ENCODE measurements at regions not wholly inside any gene's neighbourhood (a gene's known extent, or its start where the extent isn't known, plus 50 kb on each side); places are given as distances from the start of the nearest gene placed in this dataset.

- Histone ChIP-seq H3F3A (ENCODE audit: insufficient read depth, low read depth) (peaks cover 6% of the 10 kb centered on the region; the same call in 1 of the 2 replicates), H3K9me2 (ENCODE audit: insufficient read depth) (no peaks in the 10 kb centered on the region), H3K27me3 (ENCODE audit: insufficient read depth, low read depth) (peaks cover 9% of the 10 kb centered on the region), H3K4me3 (no peak overlapping the region), H3K4me1 (replicated peaks; ENCODE audit: insufficient read depth) (peaks cover 14% of the 10 kb centered on the region; the same call in 1 of the 2 replicates), H3K9me3 (ENCODE audit: insufficient read depth, low read depth) (peaks cover 14% of the 10 kb centered on the region; the same call in 1 of the 2 replicates), H3K36me3 (ENCODE audit: low read depth) (no peaks in the 10 kb centered on the region), H3K79me2 (ENCODE audit: low read depth) (no peaks in the 10 kb centered on the region), H4K20me1 (ENCODE audit: insufficient read depth) (no peaks in the 10 kb centered on the region), H3K27ac (no peak overlapping the region), H3K4me2 (no peak overlapping the region), H2AFZ (no peak overlapping the region)
- DNase-seq: no peak
- POLR2A ChIA-PET (ENCODE audit: unreplicated experiment): no interaction called here
- intact Hi-C loops (cut with micrococcal nuclease; ENCODE audit: unreplicated experiment): no loop called here
- CTCF ChIA-PET: no interaction called here
- TF ChIP-seq EZH2 (IDR thresholded peaks at IDR 0.05; ENCODE audit: low read depth) (no peak), CTCF (conservative IDR thresholded peaks at IDR 0.05) (no peak)
- no TSS peak for BruUV-seq (replicated peaks)
These were observed 82.6 kb upstream of the MAP10 start for GRCh38 chr1:232722626-232723025.

- Histone ChIP-seq H3K9me2 (ENCODE audit: insufficient read depth) (no peaks in the 10 kb centered on the region), H3K4me3 (no peak overlapping the region), H3K27me3 (ENCODE audit: insufficient read depth, low read depth) (peaks cover 24% of the 10 kb centered on the region), H3K4me2 (peak overlapping the region; percentile 27), H3K4me1 (replicated peaks; ENCODE audit: insufficient read depth) (peaks cover 14% of the 10 kb centered on the region; the same call in 1 of the 2 replicates), H3K79me2 (ENCODE audit: low read depth) (no peaks in the 10 kb centered on the region), H3F3A (ENCODE audit: insufficient read depth, low read depth) (peaks cover 6% of the 10 kb centered on the region; the same call in 1 of the 2 replicates), H2AFZ (no peak overlapping the region), H3K36me3 (ENCODE audit: low read depth) (no peaks in the 10 kb centered on the region), H3K9me3 (ENCODE audit: insufficient read depth, low read depth) (no peaks in the 10 kb centered on the region), H3K27ac (no peak overlapping the region), H4K20me1 (ENCODE audit: insufficient read depth) (no peaks in the 10 kb centered on the region)
- POLR2A ChIA-PET (ENCODE audit: unreplicated experiment): no interaction called here
- intact Hi-C loops (cut with micrococcal nuclease; ENCODE audit: unreplicated experiment): no loop called here
- no TSS peak for BruUV-seq (replicated peaks)
- CTCF ChIA-PET: no interaction called here
- 0 out of 2 replicates have a peak, but pooled peaks have one; percentile 21 for TF ChIP-seq CTCF (conservative IDR thresholded peaks at IDR 0.05)
- no peak for TF ChIP-seq EZH2 (IDR thresholded peaks at IDR 0.05; ENCODE audit: low read depth)
- no peak for DNase-seq
These were observed 79.7 kb upstream of the MAP10 start for GRCh38 chr1:232725305-232726047.

- Histone ChIP-seq H3K9me2 (ENCODE audit: insufficient read depth) (no peaks in the 10 kb centered on the region), H3F3A (ENCODE audit: insufficient read depth, low read depth) (peaks cover 6% of the 10 kb centered on the region; the same call in 1 of the 2 replicates), H3K4me1 (replicated peaks; ENCODE audit: insufficient read depth) (peaks cover 14% of the 10 kb centered on the region; the same call in 1 of the 2 replicates), H3K9me3 (ENCODE audit: insufficient read depth, low read depth) (no peaks in the 10 kb centered on the region), H3K36me3 (ENCODE audit: low read depth) (no peaks in the 10 kb centered on the region), H3K4me3 (no peak overlapping the region), H3K27ac (no peak overlapping the region), H4K20me1 (ENCODE audit: insufficient read depth) (no peaks in the 10 kb centered on the region), H3K4me2 (peak overlapping the region; percentile 27), H3K79me2 (ENCODE audit: low read depth) (no peaks in the 10 kb centered on the region), H3K27me3 (ENCODE audit: insufficient read depth, low read depth) (peaks cover 23% of the 10 kb centered on the region; the same call in 1 of the 2 replicates), H2AFZ (no peak overlapping the region)
- ChIA-PET POLR2A (ENCODE audit: unreplicated experiment) (interaction anchor here (0.7 kb wide), 1 partner anchor 17 kb away, joined by 6 read pairs; no protein-coding TSS in a partner anchor), CTCF (no interaction called here)
- intact Hi-C loops (cut with micrococcal nuclease; ENCODE audit: unreplicated experiment): no loop called here
- no TSS peak for BruUV-seq (replicated peaks)
- peak in 1 of 2 experiments; percentile 64 for DNase-seq
- TF ChIP-seq CTCF (conservative IDR thresholded peaks at IDR 0.05) (no peak), EZH2 (IDR thresholded peaks at IDR 0.05; ENCODE audit: low read depth) (no peak)
These were observed 79.0 kb upstream of the MAP10 start for GRCh38 chr1:232726048-232726779.
